OCI-M2 (cell line): ENCODE measurements at regions not wholly inside any gene's neighbourhood (a gene's known extent, or its start where the extent isn't known, plus 50 kb on each side); places are given as distances from the start of the nearest gene placed in this dataset.

Source experiments
- DNase-seq: peaks from one replicate; lab custom pipeline; 2025; ENCODE audit not compliant: unreplicated experiment; lab: John Stamatoyannopoulos, UW

DNA sequence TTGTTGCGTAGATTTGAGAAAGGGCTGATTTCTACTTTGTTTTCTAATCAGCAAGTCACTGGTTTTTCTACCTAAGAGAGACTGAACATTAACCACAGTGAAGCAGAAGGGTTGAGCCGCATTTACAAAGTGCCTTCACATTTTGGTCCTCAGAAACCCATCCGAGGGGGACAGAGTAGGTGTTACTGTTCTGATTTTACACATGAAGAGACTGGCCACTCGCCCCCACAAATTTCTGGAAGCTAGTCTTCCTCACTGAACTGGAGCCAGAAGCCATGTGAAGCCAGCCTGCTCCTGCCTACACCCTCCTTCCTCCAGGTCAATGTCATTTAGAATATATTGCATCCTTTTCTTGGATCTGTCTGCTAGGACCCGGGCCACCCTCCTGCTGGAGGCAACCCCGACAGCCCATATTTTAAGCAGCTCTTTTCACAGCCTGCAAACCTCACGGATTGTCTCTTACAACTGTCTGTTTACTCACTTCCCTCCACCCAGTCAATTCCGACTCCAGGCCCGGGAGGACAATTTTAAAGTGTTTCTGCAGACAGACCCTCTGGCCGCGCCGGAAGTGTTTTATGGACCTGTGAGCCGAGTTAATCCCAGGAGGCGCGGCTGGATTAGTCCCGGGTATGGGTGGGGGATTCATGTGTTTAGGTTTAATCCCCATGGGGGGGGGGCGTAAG, 73.2 kb upstream of the BCOR start:
- DNase-seq: no peak

DNA sequence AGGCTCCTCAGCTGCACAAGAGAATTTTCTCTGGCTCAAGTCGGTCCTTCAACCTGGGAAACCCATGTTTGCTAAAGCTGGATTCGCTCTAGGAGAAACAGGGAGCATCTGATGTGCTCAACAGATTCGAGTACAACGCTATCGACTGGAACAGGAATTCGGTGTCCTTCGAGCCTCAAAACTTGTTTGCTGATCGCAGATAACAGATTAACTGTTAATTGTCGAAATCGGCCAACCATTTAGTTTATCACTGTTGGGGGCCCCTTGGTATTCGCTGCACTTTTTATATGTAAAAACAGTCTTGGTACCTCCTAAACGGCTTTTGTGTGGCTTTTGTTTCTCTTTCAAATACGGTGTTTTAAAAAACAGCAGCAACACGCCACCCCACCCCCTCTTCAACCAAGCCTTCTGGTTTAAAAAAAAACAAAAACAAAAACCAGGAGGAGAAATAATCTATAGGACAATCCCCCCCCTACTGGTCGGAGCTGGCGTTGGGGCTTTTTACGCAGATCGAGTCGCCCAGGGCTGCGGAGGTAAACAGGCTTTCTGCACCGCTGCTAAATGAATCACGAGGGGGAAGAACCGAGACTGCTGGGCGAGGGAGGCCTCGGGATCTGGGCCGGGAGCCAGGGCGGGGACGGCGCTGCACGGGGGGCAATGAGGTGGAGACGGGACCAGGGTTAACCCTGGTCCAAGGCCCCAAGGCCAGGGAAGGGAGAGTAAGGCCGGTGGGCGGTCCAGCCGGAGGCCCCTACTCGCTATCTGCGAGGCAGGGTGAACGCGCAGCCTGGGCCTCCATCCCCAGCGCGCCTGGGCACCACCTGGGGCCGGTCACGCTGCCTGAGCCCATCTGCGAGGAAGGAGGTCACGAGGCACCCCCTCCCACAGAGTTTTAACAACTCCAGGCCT, 71.7 kb upstream of the BCOR start:
- DNase-seq: no peak

DNA sequence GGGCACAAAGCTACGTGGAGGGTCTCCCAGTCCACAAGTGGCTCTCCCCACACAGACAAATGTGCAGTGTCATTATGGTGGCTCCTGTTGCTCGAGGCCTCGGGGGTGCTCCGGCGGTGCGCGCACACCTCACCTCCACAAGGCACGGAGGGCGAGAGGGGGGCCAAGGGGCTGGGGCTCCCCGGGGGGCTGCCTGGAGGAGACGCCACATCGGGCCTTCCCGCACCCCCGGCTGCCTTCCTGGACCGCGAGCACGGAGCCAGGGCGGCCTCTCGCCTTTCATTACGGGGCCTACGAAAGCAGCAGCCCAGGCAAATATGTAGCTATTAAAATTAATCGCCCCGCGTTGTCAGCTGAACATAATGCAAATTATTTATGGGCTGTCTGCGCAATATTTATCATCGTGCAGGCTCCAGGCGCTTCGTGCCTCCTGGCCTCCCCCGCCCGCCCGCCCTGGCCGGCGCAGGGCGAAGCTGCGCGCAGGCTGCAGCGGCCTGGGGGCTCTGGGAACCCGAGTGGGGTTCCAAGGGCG, 70.8 kb upstream of the BCOR start:
- no peak for DNase-seq

DNA sequence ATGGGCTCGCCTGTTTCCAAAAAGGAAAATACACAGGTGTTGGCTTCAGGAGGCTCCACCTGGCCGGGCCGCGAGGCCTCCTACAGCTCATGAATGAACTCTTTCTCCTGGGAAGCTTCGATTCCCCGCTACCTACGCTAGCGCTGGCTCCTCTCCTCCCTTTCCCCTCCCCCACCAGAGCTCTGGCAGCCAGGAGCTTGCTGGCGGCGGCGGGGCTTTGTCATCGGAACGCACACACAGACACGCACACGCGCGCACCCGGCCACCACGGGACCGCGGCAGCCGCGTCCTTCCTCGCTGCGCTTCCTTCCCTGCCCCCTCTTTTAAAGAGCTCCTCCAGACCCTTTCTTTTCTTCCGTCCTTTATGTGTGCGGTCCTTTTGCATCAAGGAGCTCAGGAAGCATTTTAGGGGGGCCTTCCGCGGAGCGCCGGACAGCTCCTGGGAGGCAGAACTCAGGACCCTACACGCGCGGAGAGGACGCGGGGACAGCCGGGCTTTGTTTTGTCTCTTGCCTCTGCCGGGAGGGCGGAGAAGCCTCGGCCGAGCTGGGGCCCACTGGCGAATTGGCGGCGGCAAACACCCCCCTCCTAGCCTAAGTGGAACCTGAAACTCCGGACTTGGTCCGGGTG, 70.2 kb upstream of the BCOR start:
- no peak for DNase-seq

DNA sequence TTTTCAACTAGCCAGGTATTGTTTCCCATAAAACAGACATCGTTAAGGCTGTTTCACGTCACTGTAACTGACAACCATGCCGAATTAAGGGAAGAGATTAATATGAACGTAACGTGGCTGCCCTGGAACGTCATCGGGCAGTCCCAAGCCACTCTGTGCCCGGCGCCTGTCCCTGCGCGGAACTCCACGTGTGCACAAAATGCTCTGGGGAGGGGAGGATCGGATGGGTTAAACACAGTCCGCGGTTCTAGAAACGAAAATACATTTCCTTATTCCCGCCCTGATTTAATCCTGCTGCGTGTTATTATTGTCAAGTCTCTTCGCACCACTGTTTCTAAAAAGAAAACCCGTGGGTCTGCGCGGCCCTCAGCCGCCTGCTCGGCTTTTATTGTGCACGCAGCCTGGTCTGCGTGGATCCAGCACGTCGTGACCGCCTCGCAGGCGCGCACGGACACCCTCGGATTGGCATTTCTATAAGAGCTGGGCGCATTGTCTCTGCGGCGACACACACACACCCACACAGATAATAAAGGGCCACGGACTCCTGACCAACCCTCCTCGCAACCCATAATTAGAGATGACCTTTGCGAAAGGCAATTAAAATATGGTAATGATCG, 69.6 kb upstream of the BCOR start:
- DNase-seq: no peak

DNA sequence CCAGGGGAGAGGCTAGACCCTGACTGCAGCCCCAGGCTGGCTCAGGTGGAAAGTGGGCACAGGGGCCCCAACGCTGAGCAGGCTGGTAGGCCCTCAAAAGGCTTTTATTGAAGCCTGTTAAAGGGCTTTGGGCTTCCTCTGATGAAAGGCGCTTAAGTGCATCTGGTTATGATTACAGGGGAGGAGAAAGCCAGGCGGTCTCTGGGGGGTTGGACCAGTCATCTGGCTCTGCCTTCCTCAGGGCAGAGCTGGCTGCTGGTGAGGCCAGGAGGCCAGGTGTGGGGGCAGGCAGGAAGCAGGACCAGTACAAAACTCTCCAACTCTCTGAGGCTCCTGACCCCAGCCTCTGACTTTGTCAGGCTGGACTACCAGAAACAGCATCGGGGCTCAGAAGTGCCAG, 68.8 kb upstream of the BCOR start:
- DNase-seq: no peak

DNA sequence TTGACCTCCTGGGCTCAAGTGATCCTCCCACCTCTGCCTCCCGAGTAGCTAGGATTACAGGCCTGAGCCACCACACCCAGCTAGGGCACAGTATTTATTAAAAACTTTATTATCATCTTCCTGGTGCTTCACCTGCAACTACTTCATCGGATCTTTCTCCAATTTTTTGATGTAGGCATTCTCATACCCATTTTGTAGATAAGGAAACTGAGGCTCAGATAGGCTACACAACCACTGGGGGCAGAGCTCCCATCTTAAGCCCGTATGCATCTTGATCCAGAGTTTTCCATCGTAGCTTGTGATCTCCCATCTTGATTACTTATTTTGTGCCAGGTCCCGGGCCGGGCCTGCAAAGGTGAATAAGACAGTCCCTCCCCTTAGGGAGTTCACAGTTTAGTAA, 68.1 kb upstream of the BCOR start:
- DNase-seq: no peak

DNA sequence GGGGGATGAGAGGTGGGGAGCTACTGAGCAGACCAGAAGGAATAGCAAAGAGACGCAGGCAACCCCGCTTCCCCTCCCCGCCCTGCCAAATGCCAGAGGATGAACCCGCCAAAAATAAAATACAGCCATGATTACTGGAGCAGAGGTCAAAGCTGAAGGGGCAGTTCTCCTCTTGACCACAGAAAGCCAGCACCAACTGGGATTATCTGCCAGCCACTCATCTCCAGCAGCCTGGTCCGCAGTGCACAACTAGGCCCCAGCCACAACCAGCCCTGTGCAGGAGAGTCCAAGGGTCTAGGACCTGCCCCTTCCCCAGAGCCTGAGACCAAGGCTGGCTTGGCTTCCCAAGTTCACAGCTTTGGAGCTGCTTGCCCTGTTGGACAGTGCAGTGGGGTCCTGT, 67.4 kb upstream of the BCOR start:
- no peak for DNase-seq

DNA sequence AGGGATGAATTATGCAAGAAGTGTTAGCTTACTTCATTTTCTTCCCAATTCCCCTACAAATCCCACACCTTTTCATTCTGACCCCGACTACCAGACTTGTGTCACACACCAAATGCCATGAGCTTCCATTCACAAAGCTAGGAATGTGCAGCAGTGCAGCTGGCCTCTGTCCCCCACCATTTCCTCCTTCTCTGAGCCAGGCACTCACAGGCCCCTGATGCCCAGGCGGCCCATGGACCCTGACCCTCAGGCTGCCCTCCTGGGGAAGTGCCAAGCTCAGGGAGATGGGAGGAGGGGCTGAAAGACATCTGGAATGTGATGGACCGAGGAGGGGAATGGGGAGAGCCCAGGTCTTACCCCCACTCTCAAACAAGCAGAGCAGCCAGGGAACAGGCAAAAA, 67.0 kb upstream of the BCOR start:
- DNase-seq: no peak

DNA sequence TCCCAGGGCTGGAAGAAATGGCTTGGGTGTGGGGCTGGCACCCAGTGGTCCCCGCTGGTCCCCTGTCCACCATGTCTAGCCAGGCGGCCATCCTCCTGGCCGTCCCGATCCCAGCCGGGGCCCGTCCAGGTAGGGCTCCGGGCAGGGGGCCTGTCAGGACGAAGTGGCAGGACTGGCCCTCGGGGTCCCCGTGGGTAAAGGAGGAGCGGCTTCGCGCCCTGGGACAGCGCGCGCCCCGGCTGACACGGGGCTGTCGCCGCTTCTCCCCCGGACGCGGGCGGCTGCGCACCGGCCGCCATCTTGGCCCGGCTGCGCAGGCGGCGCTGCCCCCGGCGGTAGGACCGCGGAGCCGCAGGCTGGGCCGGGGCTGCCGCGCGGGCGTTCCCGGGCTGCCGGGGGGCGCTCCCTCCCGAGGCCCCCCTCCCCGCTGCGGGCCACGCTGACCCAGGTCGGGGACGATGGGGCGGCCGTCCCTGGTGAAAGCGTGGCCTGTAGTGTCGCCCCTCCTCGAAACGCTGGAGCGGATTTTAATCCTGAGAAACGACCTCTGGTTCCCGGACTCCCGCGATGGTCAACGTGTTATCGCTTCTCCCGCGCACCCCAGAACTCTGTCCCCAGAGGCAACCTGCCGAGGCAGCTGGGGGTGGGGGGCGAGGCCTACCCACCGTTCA, 60.4 kb upstream of the BCOR start:
- DNase-seq: no peak

DNA sequence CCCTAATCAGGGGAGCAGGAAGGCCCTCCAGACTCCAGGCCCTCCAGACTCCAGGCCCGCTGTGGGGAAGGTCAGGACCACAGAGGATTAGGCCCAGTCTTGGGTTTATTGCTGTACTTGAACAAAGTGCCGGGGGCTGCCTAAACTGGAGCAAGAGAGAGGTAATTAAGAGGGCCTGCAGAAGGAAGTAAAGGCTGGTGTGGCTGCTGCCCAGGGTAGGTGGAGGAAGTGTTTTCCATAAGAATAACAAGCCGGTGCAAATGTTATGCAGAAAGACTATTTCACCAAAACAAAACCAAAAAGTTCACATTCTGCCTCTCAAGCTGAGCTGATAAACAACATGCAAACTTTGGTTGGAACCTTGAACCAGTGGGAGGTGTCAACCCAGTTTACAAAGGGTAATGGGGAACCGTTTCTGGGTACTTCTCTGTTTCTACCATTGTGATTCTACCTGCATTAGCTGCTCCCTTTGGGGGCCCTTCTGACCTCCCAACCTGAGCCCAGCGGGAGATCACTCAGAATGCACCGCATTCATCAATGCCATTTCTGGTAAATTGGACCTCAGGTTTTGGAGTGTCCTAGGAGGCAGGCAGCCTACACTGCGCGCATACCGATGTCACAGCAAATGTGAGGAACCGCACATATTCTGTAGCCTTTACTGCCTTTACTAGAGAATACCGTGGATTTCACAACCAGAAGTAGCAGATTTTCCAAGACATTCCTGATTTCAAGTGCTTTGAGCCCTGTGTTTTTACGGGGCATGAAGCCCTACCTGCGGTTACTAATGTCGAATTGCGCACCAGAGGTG, 59.7 kb upstream of the BCOR start:
- DNase-seq: no peak

DNA sequence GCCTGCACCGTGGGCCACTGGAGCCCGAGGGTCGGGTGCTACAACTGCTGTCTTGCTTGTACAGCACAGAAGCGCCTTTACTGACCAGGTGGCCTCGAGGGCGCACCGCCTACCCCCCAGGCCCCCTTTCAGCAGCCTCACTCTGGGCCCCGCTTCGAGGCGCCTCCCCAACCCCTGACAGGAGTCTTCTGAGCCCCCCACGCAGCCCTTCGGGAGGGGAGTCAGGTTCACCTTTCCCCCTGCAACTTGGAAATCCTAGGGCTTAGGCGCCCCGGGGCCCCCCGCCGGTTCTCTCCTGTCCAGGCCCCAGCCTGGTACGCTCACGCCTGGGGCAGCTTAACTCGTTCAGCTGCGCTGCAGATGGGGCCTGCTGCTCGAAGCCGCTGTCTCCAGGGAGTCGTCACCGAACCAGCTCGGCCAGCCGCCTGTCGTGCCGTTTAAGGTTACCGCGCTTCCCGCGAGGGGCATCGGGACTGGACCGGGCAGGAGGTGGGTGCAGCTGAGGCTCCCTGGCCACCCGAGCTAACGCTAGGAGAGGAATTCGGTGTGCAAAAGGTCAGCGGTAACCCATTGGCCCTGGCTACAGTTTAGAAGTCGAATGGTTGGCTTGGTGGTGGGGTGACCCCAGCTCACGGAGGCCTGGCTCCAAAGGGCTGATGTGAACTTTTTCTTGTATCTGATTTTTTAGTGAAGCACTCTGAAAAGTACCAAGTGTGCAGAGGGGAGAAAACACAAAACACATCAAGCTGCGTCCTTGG, 58.9 kb upstream of the BCOR start:
- DNase-seq: no peak

DNA sequence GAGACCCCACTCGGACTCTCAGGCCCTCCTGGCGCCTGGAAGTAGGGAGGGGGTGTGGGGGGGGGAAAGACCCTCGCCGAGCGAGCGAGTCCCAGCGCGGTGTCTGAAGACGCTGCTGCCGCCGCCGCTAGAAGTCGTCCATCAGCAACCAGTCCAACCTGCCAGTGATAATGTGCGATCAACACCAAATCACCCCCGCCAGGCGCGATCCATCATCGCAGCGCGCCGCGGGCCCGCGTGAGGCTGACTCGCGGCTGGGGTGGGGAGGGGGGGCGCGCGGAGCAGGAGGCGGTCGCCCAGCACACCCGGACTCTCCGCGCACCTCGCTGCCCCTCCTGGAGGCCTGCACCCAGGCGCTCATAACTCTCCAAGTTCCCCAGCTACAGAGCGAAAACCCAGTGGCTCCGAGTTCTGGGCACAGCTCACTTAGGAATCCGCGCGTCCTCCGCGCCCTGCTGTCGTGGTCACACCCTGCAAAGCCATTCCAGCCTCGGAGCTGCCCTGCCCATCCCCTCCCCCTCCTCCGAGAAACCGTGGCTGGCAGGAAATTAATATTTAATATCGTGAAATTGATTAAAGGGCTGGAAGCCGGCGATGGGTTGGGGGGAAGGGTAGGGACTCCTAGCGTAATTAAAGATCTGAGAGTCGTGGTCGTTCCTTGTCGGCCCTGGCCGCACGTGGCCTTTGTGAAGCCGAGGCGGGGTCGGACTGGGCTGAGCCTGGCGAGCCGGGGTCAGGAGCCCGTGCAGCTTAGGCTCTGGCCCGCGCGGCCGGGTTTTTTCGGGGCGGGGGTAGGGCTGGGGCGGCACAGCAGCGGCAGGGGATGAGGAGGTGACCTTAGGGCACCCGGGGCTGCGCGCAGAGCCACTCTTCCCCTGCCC, 58.1 kb upstream of the BCOR start:
- no peak for DNase-seq

DNA sequence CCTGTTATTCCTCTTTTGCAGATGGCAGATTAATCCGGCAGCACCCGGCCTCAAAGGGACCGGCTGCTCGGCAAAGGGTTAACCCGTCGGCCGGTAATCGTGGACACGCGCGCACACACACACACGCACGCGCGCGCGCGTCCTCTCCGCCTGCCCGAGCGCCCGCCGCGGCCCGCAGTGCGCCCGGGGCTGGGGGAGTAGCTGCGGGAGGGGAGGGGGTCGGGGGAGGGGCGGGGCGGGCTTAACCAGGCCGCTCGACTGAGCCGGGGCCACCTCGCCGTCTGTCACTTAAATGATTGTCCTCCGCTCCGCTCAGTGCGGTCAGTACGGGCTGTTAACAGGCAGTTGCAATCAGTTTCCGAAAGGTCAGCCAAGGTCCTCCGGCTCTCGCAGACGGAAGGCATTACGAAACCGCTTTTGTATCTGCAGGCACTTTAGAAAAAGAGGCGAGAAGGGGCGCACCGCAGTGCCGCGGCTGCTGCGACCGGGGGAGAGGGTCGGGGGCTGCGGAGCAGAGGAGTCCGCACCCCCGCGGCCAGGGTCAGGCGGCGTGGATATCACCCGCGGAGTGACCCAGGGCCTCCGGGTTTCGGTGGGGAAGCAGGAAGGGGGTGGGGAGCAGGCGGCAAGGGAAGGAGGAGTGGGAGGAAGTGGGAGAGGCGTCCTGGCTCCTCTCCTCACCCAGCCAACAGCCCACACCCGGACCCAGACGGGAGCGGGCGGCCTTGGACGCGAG, 57.3 kb upstream of the BCOR start:
- DNase-seq: no peak

DNA sequence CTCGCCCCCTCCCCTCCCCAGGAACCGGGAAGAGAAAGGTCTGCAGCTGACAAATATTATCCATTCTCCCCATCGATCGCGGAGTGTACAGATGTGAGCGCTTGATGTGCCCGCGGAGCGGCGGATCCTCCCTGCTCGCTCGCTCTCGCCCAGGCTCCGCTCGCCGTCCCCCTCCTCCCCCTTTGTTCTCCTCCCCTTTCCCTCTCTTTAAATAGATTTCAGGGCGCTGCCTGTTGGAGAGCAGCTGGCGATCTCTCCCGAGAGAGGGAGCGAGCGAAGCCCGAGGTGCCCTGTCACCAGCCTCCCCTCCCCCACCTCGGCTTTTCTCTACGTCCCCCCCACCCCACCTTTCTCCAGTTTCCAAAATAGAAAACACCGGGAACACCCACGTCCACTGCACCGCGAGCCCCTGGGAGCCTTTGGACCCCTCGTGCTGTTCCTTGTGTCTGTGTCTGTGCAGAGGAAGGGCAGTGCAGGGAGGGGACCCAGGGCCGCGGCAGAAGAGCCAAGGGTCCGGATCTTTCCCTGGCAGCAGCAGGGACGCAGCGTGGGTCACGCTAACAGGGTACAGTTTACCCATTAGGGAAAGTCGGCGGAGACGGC, 56.6 kb upstream of the BCOR start:
- DNase-seq: no peak

DNA sequence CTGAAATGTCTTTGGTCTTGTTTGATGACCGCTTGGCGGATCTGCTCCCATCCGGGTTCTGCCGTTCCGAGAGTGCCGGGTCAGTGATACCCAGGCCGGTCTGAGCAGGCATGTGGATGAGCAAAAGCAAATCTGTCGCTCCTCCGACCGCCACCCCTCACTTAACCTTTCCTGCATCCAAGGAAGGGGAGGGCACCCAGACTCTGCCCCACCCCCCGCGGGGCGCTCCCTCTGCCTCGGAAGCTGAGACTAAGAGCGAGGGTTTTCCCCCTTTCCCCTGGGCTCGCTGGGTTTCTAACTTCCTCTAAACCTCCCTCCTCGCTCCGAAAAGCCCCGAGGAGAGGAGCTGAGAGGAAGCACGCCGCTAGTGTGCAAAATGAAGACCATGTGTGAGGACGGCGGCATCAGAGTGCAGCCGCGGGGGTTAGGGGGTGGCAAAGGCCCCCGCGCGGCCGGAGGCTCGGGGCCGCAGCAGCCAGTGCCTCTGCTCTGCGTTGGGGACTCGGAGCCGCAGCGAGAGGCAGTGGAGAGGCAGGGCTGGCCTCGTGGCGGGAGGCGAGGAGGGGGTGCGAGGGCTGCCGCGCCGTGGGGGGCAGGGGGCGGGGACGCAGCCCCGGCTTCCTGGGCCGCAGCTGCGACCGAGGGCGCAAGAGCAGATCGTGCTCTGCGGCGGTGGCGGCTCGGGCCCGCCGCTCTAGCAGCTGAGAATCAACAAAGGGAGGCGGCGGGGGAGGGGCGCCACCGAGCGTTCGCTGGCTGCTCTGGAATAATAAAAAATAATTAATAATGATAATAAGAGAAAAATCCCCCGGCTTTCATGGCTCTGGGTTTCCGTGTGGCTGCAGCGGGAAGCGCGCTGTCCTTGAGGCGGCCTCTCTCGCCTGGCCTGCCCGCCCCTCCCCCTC, 55.8 kb upstream of the BCOR start:
- no peak for DNase-seq
